AG10803 (cell line): ENCODE measurements at regions not wholly inside any gene's neighbourhood (a gene's known extent, or its start where the extent isn't known, plus 50 kb on each side); places are given as distances from the start of the nearest gene placed in this dataset.

Experiments used
- DNase-seq: peaks from one replicate; pipeline ENCODE4 v3.0.0; 2010; ENCODE audit warnings: low read depth
- H3K4me3 ChIP-seq: 2 replicates; pipeline ENCODE4 v1.5.1; 2011; ENCODE audit warnings: mild to moderate bottlenecking, low read length, control low read depth
- TF ChIP-seq, protein P1 (sequence below): conservative IDR thresholded peaks from 2 replicates; pipeline ENCODE4 v1.5.1; 2011; ENCODE audit warnings: mild to moderate bottlenecking, low read length, control low read depth, inconsistent platforms

DNA sequence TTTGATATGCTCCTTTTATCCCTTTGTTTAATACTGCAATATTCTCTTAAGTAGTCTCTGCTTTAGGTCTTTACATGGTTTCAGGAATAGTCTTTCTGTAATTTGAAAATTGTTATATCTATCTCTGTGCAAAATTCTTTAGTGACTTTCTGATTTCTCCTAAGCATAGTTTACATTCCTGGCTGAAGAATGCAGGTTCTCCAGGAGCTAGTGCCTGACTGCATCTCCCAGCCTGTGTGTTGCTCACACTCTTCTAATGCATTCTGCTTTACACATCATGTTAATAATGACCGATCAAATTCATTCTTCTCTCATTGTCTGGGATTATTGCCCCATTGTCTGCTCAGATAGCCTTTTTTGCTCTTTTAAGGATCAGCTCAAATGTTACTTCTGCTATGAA lies 1349.2 kb downstream of the DSC3 start:
- TF ChIP-seq, protein P1, sequence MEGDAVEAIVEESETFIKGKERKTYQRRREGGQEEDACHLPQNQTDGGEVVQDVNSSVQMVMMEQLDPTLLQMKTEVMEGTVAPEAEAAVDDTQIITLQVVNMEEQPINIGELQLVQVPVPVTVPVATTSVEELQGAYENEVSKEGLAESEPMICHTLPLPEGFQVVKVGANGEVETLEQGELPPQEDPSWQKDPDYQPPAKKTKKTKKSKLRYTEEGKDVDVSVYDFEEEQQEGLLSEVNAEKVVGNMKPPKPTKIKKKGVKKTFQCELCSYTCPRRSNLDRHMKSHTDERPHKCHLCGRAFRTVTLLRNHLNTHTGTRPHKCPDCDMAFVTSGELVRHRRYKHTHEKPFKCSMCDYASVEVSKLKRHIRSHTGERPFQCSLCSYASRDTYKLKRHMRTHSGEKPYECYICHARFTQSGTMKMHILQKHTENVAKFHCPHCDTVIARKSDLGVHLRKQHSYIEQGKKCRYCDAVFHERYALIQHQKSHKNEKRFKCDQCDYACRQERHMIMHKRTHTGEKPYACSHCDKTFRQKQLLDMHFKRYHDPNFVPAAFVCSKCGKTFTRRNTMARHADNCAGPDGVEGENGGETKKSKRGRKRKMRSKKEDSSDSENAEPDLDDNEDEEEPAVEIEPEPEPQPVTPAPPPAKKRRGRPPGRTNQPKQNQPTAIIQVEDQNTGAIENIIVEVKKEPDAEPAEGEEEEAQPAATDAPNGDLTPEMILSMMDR, result no peak
- no peak overlapping the region for H3K4me3 ChIP-seq
- DNase-seq, result peak; percentile 1

DNA sequence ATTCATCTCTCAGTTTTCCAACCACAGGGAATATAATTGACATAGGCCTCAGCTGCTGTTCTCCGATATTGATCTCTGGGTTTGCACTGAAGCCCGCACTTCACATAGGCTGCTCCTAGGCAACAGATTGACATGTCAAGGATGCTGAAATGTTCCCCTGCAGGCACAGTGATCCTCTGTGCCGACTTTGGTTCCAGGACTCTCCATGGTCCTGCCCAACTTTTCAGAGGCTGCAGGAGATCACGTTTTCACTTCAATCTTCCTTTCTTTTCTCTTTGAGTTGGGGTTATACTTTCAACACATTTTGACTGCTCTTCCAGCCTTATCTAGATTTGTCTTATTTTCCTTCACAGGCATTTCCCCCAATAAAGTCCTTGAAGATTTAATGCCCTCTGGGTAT lies 1361.0 kb downstream of the DSC3 start:
- no peak for DNase-seq
- TF ChIP-seq, protein P1, result no peak
- no peak overlapping the region for H3K4me3 ChIP-seq

DNA sequence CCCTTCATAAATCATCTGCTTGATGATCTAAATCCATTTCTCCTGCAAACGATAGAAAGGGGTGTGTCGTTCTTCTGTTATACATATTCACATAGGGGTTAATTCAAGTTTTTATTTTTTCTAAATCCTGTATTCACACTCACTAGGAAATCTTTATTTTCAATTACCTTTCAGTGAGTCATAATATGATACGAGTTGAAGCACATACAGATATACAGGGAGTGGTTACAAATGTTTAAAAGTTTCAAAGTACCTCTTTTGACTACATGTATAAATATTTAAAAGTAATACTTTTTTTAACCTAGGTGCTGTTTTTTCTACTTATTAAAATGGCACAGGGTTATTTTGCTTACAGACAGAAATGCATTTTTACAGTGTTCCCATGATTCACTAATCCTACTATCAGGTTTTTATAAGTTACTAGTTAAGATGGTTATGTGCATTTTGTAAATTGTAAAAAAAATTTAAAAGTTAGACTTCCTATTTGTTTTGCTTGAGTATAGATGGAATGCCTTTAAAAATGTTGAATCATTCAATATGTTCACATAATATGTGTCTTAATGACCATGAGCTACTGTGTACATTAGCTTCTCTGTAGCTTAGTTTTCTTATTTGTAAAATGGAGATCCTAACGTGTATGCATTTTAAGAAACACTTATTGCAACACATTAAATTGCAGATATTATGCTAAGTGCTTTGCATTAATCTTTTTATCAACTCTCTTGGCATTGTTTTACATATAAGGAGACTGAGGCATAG lies 1378.1 kb downstream of the DSC3 start:
- DNase-seq, result no peak
- TF ChIP-seq, protein P1, result no peak
- H3K4me3 ChIP-seq, result no peak overlapping the region

DNA sequence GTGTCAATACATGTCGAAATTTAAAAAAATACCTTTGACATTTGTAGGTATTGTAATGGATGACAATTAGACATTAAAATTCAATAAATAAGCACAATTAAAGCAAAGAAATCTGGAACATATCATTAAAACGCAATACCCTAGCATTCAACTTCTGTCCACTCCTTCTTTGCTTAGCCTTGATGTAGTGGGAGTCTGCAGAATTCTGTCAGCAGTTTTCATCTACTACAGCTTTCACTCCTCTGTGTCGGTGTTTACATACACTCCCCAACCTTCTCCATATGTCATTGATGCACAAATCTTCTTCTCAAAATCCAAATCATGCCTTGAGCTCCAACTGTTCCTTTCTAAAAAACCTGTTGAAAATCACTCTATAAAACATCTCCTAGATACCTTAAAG lies 1380.6 kb downstream of the DSC3 start:
- TF ChIP-seq, protein P1, result no peak
- DNase-seq, result no peak
- H3K4me3 ChIP-seq, result no peak overlapping the region

DNA sequence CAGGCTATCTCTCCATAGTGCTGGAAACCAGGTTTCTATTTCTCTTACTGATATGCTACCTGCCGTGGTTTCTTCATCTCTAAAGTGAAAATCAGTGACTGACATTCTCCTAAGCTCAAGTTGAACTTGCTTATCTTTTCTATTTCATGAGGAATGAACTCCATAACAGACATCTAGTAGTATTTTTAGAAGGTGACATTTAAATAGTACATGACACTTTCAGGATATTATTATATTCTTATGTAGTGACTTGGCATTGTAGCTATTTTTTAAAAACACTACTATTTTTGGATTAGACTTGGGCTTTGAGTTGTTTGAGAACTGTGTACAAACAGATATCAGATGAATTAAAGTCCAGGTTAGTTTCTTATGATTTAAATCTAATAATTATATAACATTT lies 1381.8 kb downstream of the DSC3 start:
- no peak overlapping the region for H3K4me3 ChIP-seq
- TF ChIP-seq, protein P1, result no peak
- no peak for DNase-seq

DNA sequence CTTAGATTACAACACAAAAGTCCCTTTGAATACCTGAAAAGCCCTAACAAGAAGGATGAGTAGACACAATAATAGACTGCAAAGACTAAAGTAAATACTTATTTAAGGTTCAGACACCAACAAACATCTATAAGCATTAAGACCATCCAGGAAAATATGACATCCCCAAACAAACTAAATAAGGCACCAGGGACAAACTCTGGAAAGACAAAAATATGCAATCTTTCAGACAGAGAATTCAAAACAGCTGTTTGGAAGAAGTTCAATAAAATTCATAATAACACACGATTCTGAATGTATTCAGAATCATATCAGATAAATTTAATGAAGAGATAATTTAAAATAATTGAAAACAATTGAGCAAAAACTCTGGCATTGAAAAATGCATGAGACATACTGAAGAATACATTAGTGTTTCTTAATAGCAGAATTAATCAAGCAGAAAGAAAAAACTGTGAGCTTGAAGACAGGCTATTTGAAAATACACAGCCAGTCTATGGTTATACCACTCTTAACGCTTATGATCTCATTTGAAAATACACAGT lies 1388.8 kb downstream of the DSC3 start:
- H3K4me3 ChIP-seq, result no peak overlapping the region
- TF ChIP-seq, protein P1, result no peak
- no peak for DNase-seq

DNA sequence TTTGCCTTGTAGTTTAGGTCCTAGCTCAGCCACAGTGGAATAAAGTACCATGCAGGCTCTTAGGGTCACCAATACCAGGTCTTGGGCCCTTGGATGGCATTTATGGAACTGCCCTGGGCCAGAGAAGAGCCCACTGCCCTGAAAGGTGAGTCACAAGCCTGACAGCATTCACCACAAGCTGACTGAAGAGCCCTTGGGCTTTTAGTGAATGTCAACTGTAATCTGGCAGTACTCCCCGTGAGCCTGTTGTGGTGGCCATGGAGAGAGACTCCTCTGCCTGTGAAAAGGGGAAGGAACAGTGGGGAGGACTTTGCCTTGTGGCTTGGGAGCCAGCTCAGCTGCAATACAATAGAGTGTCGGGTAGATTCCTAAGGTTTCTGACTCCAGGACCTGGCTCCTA lies 1389.7 kb downstream of the DSC3 start:
- no peak for DNase-seq
- H3K4me3 ChIP-seq, result no peak overlapping the region
- TF ChIP-seq, protein P1, result no peak
